ENCODE measurements at regions not wholly inside any gene's neighbourhood (a gene's known extent, or its start where the extent isn't known, plus 50 kb on each side); places are given as distances from the start of the nearest gene placed in this dataset.
A peak's percentile ranks its signal among the peaks of the same experiment; 100 is the strongest.
"Not testable (repeated sequence)": the region's sequence is repeated elsewhere in the genome, so short reads cannot be mapped to it uniquely, and the experiment has no call there.

DNA sequence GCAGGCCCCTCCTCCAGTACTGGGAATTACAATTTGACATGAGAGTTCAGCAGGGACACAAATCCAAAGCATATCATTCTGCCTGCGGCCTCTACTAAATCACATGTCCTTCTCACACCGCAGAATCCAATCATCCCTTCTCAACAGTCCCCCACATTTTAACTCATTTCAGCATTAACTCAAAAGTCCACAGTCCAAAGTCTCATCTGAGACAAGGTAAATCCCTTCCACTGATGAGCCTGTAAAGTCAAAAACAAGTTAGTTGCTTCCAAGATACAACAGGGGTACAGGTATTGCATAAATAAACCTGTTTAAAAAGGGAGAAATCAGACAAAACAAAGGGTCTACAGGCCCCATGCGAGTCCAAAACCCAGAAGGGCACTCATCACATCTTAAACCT is 64.0 kb downstream of the EBNA1BP2 start:
- in situ Hi-C loops (cut with HindIII; ENCODE audit: low sequenced_read_pairs), result no loop called here
- DNase-seq (ENCODE audit: low spot score), result no peak

DNA sequence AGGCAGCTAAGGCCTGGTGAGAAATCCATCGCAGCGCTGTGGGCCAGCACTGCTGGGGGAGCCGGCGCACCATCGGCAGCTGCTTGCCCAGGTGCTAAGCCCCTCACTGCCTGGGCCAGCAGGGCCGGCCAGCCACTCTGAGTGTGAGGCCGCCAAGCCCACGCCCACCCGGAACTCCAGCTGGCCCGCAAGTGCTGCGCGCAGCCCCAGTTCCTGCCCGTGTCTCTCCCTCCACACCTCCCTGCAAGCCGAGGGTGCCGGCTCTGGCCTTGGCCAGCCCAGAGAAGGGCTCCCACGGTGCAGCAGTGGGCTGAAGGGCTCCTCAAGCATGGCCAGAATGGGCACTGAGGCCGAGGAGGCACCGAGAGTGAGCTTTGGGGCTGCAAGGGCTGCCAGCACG is 64.4 kb downstream of the EBNA1BP2 start:
- DNase-seq (ENCODE audit: low spot score), result no peak
- in situ Hi-C loops (cut with HindIII; ENCODE audit: low sequenced_read_pairs), result no loop called here

DNA sequence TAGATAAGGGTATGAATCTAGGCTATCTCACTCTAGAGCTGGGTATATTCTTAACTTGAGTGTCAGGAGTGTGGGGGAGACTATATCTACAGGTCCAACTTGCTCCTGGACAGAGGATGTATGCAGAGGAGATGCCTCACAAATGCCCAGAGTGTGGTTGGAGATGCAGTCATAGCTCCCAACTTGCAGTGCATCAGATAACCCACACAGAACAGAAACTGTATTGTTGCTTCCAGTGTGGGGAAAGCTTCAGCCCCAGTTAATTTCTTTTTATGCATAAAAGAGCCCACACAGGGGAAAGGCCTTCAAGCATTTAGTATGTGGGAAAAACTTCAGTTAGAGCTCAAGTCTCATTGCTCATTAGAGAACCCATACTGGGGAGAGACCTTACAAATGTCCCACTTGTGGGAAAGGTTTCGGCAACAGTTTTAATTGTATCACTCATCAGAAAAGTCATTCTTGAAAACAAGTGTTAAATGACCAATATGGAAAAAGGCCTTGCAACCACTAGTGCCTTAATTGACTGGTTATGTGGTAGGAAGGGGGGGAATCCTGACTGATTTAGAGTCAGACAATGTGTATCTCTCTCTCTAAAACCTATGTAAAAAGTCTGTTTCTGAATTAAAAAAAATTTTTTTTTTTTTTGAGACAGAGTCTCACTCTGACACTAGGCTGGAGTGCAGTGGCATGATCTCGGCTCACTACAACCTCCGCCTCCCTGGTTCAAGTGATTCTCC is 67.9 kb downstream of the EBNA1BP2 start:
- in situ Hi-C loops (cut with HindIII; ENCODE audit: low sequenced_read_pairs), result no loop called here
- DNase-seq (ENCODE audit: low spot score), result no peak

DNA sequence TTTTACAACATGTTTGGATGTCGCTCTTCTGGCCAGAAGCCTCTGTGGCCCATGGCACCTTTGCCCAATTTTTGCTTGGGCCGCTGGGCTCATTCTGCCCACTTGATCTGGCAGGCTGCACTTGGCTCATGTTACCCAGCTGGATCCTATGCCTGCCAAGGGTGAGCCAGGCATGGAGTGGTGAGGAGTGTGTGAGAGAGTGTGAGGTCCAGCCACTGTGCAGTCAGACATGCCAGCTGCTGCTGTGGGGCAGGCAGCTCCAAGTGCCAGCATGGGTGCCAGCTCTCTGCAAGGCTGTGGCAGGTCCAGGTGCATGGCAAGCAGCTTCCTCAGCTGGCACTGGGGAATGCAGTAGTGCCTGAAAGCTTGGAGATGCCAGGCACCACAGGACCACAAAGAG is 71.0 kb downstream of the EBNA1BP2 start:
- in situ Hi-C loops (cut with HindIII; ENCODE audit: low sequenced_read_pairs), result no loop called here
- DNase-seq (ENCODE audit: low spot score), result no peak

DNA sequence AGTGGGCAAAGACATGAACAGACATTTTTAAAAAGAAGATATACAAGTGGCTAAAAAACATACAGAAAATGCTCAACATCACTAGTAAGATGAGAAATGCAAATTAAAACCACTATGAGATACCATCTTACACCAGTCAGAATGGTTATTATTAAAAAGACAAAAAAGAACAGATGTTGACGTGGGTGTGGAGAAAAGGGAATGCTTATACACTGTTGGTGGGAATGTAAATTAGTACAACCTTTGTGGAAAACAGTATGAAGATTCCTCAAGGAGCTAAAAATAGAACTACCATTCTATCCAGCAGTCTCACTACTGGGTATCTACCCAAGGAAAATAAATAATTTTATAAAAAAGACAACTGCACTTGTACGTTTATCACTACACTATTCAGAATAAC is 73.9 kb downstream of the EBNA1BP2 start:
- no peak for DNase-seq (ENCODE audit: low spot score)
- in situ Hi-C loops (cut with HindIII; ENCODE audit: low sequenced_read_pairs), result no loop called here

DNA sequence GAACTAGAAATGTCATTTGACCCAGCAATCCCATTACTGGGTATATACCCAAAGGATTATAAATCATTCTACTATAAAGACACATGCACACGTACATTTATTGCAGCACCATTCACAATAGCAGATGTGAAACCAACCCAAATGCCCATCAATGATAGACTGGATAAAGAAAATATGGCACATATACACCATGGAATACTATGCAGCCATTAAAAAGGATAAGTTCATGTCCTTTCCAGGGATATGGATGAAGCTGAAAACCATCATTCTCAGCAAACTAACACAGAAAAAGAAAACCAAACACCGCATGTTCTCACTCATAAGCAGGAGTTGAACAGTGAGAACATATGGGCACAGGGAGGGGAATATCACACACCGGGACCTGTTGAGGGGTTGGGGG is 75.6 kb downstream of the EBNA1BP2 start:
- in situ Hi-C loops (cut with HindIII; ENCODE audit: low sequenced_read_pairs); DNase-seq (ENCODE audit: low spot score): not testable (repeated sequence)

DNA sequence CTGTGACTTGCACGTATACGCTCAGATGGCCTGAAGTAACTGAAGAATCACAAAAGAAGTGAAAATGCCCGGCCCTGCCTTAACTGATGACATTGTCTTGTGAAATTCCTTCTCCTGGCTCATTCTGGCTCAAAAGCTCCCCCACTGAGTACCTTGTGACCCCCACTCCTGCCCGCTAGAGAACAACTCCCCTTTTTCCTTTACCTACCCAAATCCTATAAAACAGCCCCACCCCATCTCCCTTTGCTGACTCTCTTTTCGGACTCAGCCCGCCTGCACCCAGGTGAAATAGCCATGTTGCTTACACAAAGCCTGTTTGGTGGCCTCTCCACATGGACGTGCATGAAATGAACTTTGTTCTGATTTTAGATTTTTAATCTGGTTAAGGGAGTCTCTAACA is 81.3 kb downstream of the EBNA1BP2 start:
- DNase-seq (ENCODE audit: low spot score); in situ Hi-C loops (cut with HindIII; ENCODE audit: low sequenced_read_pairs): not testable (repeated sequence)

DNA sequence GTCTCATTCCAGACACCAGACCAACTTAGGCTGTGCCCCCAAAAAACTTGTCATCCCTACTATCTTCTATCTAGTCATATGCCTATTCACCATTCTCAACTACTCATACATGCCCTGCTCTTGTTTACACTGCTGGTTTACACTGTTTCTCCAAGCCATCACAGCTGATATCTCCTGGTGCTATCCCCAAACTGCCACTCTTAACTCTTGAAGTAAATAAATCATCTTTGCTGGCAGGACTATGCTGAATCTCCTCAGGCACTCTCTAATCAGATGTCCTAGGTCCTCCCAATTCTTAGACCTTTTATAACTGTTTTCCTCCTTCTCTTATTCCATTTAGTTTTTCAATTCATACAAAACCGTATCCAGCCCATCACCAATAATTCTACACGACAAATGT is 81.9 kb downstream of the EBNA1BP2 start:
- DNase-seq (ENCODE audit: low spot score); in situ Hi-C loops (cut with HindIII; ENCODE audit: low sequenced_read_pairs): not testable (repeated sequence)

DNA sequence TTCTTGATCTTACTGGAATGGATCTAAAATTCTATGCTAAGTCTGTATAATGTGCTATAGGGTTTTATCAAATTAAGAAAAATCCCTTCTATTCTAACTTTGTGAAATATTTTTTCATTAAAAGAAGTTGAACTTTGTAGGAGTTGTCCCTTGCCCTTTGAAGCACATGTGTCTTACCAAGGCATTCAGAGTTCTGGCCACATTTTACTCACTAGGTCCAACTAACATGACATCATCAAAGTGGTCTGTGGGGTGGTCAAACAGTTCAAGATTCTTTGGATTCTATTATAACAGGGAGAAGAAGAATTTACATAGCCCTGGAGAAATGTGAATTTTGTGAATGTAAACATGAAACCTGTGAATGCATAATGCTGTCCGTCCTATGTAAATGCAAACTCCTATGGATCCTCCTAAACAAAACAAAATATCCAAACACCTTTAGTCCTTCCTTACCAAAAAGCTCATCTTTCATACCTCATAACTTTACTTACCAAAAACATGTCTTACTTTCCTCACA is 88.7 kb downstream of the EBNA1BP2 start:
- no peak for DNase-seq (ENCODE audit: low spot score)
- in situ Hi-C loops (cut with HindIII; ENCODE audit: low sequenced_read_pairs), result no loop called here

DNA sequence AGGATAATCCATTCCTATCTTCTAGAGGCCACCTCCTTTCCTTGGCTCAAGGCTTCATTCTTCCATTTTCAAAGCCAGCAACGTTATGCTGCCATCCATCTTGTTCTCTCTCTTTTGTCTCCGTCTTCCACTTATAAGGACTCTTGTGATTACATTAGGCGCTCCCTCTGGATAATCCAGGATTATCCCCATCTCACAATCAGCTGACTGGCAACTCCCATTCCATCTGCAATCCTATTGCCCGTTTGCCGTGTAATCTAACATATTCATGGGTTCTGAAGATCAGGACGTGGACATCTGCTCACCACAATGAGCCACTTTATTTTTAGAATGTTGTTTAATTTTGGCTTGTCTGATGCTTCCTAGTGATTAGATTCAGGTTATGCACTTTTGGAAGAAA is 89.3 kb downstream of the EBNA1BP2 start:
- in situ Hi-C loops (cut with HindIII; ENCODE audit: low sequenced_read_pairs), result no loop called here
- no peak for DNase-seq (ENCODE audit: low spot score)

DNA sequence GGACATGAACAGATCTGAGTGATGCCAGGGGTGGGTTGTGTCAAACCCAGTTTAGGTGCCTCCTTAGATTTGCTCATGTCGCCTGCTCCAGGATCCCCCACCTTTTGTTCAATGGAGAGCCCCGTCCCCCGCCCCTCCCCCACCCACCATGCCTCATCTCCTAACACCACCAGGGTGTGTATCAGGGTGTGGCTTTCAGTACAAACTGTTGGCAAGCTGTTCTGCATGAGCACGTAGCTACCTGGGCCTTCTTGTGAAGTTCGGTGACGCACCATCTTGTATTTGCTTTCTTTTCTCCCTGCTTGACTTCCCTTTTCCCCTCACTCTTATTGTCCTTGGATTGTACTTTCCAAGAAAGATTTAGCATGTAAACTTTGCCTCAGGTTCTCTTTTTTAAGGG is 94.8 kb downstream of the EBNA1BP2 start:
- in situ Hi-C loops (cut with HindIII; ENCODE audit: low sequenced_read_pairs), result no loop called here
- no peak for DNase-seq (ENCODE audit: low spot score)

DNA sequence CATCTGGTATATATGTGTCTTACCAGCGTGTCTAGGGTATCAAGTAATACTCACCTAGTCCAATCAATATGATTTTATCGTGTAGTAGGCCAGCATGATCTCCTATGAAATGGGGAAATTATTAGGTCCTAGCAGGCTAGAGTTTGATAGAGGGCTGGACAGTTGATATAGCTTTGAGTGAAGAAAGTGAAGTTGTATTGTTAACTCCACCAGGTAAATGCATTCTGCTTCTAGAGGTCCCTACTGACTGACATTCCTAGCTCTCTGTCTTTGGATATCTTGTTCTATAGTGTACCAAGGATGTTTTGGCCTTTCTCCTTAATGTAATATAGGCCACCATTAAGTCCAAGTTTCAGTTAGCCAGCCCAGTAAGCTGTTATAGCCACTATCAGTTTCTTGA is 97.4 kb downstream of the EBNA1BP2 start:
- in situ Hi-C loops (cut with HindIII; ENCODE audit: low sequenced_read_pairs), result loop anchor here (25.0 kb wide), 1 partner anchor 162 kb away; no protein-coding TSS in a partner anchor
- no peak for DNase-seq (ENCODE audit: low spot score)

DNA sequence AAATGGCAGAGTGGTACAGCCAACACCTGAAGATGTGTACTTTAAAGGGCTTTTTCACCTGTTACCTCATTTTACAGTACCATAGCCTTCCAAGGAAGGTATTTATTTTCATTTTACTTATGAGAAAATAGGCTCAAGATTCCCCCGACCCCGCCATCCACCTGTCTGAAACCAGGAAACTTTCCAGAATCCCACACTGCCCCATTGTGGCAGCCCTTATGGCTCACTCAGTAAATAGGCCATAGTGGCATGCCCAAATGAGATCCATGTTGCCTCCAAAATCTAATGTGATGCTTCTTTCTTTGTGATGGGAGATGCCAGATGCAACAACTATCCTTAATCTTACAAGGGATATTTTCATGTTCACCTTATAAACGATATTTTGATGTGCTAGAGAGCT is 97.8 kb downstream of the EBNA1BP2 start:
- peak; percentile 25 for DNase-seq (ENCODE audit: low spot score)
- in situ Hi-C loops (cut with HindIII; ENCODE audit: low sequenced_read_pairs), result loop anchor here (25.0 kb wide), 1 partner anchor 162 kb away; no protein-coding TSS in a partner anchor

DNA sequence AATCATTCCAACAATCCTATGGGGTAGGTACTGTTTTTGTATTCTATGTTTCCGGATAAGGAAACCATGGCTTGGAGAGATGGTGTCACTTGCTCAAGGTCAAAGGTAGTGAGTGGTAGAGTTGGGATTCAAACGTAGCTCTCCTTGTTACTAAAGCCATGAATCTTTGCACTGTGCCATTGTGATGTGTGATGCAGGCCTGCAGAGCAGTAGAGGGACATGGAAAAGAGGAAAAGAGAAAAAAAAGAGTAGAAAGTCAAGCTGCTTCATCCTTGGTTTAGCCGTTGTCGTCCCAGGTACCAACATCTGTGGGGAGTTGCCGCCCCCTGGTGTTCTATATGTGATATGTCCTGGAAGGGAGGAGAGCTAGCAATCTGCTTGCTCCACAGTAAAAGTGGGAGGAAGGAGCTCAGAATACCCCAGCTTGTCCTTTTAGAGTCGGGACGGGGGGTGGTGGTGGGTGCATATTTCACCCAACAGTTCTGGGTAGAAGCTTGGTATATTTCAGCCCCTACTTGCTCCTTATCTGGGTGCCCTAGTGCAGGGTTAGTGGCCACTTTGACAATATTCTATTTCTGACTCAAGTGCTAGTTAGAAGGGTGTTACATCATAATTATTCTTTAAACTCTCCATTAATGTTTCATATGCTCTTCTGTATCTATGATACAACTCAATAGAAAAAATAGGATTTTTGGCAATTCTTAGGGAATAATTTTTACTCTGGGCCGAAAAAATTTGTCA is 98.4 kb downstream of the EBNA1BP2 start:
- in situ Hi-C loops (cut with HindIII; ENCODE audit: low sequenced_read_pairs), result loop anchor here (25.0 kb wide), 1 partner anchor 161 kb away; no protein-coding TSS in a partner anchor
- peak; percentile 86 for DNase-seq (ENCODE audit: low spot score)

DNA sequence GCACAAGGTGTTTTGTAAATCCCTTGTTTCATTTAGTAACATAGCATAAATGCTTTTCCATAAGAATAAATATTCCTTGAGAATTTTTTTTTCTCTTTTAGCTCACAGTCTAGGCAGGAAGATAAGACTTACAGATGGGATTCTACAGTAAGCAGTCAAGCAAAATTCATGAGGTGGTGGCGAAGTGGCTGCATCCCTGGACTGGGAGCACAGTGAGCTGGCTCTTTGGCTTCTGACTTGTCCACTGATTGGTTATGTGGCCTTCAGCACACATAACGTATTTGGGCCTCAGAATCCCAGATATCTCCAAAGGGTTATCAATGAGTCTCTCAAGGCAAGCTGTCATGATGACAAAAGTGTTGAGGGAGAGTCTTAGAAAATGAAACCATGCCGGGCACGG is 99.8 kb downstream of the EBNA1BP2 start:
- in situ Hi-C loops (cut with HindIII; ENCODE audit: low sequenced_read_pairs), result loop anchor here (25.0 kb wide), 1 partner anchor 160 kb away; no protein-coding TSS in a partner anchor

DNA sequence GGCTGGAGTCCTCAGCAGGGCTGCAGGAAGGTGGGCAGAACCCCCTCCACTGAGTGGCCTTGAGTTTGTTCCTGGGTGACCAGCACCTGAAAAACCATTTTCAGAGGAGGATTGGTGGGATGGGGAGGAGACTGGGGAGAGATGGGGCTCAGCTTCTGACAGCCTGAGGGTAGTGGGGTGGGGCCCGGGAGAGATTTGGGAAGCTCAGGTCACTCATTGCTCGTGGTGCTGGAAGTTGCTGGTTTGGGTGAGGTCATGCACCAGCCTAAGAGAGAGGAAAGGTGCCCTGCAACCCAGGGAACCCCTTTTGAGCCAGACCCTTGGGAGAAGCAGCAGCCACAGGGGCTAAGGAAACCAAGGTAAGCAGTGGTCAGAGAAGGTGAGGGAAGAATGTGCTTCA is 100.8 kb downstream of the EBNA1BP2 start:
- in situ Hi-C loops (cut with HindIII; ENCODE audit: low sequenced_read_pairs), result loop anchor here (25.0 kb wide), 1 partner anchor 159 kb away; no protein-coding TSS in a partner anchor
- DNase-seq (ENCODE audit: low spot score), result no peak

More for the DNA sequence above, 99.8 kb downstream of the EBNA1BP2 start:
- no peak for DNase-seq (ENCODE audit: low spot score)

DNA sequence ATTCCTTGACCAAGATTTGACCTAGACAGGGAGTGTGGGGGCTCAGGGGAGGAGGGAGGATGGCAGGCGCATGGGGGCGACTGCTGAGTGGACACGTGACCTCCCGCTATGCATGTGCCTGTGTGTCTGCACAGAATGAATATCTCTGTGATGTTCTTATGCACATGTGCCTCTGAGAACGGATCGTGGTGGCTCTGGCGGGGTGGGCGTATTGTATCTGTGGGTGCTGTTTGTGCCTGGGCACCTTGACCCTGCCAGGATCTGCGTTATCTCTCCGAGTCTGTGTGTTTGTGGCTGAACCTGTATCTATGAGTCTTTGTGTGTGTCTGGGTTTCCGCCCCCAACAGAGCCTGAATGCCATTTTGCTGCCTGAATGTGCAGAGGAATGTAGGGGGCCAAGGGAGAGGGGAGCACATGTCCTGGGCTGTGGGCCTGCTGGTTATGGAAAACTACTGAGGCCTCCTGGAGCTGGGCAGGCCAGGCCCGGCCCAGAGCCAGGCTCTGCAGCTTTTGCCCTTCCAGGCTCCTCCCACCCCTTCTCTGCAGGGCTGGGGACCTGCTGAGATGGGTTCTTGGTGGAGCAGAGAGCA is 102.5 kb downstream of the EBNA1BP2 start:
- peak; percentile 12 for DNase-seq (ENCODE audit: low spot score)
- in situ Hi-C loops (cut with HindIII; ENCODE audit: low sequenced_read_pairs), result loop anchor here (25.0 kb wide), 1 partner anchor 157 kb away; no protein-coding TSS in a partner anchor

DNA sequence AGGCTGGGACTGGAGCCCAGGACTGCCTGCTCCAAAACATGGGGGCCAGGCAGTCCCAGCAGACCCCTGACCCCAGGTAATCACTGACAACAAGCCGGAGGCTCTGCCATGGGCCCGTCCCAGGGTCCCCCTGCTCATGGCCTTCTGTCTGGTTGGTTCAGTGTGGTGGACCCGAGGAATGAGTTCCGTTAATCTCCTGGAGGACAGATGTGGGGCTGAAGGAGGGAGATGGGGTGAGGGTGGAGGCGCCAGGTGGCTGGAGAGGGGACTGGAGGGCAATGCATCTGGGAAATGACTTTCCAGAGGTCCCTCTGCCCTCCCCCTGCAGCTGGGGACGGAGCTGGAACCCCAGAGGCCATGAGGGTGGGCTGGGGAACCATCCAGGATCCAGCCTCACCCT is 103.2 kb downstream of the EBNA1BP2 start:
- no peak for DNase-seq (ENCODE audit: low spot score)
- in situ Hi-C loops (cut with HindIII; ENCODE audit: low sequenced_read_pairs), result loop anchor here (25.0 kb wide), 1 partner anchor 157 kb away; no protein-coding TSS in a partner anchor

DNA sequence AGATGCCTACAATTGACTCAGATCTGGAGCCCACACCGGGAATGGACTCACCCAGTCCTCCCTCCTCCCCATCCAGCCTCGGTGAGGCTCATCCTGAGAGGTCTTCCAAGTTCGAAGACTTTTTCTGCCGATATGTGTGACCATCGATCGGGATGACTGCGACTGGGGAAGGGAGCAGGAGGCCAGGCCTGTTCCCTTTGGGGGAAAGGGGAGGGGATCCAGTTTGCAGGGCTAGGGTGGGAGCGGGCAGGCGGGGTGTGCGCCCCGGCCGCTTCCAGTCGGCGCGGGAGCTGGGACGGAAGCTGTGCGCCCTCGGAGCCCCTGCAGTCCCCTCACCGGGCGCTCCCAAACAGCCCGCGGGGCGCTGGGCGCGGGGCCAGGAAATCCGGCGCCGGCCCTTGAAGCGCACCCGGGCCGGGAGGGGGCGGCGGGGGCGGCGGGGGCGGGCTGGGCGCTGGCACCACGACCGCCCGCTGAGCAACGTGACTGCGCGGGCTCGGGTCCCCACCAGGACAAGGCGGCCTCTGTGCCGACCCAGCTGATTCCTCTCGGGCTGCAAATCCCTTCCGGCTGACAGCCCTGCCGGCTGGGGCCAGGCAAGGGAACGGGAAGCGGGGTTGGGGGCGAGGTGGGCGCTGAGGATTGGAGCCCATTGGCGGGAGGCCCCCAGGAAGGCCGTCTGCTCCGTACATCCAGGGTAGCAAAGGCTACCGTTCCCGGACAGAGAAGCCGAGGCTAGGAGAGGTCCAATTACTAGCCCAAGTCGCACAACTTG is 103.9 kb downstream of the EBNA1BP2 start:
- DNase-seq (ENCODE audit: low spot score), result no peak
- in situ Hi-C loops (cut with HindIII; ENCODE audit: low sequenced_read_pairs), result loop anchor here (25.0 kb wide), 1 partner anchor 156 kb away; no protein-coding TSS in a partner anchor

Data from G401 (cell line).